GM13976 (cell line): ENCODE measurements at regions not wholly inside any gene's neighbourhood (a gene's known extent, or its start where the extent isn't known, plus 50 kb on each side); places are given as distances from the start of the nearest gene placed in this dataset.

Experiments used
- DNase-seq: peaks from one replicate; pipeline ENCODE4 v3.0.0; 2012; ENCODE audit warnings: low spot score
- CTCF ChIP-seq: IDR thresholded peaks from 2 replicates; pipeline ENCODE4 v1.5.1; 2012; ENCODE audit warnings: borderline replicate concordance, mild to moderate bottlenecking; ENCODE audit not compliant: insufficient read depth; ENCODE audit errors: extremely low read depth, missing control alignments, control extremely low read depth
- in situ Hi-C: fragments of 300-500 bp; cut with MboI; formaldehyde crosslinking; loops from one replicate; pipeline ENCODE4 v1.12.0; 2022; ENCODE audit warnings: low sequenced_read_pairs, mixed read lengths, inconsistent platforms; ENCODE audit not compliant: unreplicated experiment

- in situ Hi-C loops: no loop called here
- no peak for DNase-seq
- TF ChIP-seq CTCF: no peak
These were observed 75.4 kb downstream of the DDIT4L start for GRCh38 chr4:100114909-100115308.

GRCh38 chr4:100113732-100114131, 76.5 kb downstream of the DDIT4L start:
- TF ChIP-seq CTCF: no peak
- no peak for DNase-seq
- in situ Hi-C loops: no loop called here

- in situ Hi-C loops: no loop called here
- no peak for DNase-seq
- TF ChIP-seq CTCF: no peak
These were observed 77.2 kb downstream of the DDIT4L start for GRCh38 chr4:100113096-100113495.

- TF ChIP-seq CTCF: no peak
- DNase-seq: no peak
- in situ Hi-C loops: no loop called here
These were observed 80.3 kb downstream of the DDIT4L start for GRCh38 chr4:100109921-100110320.

GRCh38 chr4:100108869-100109268, 81.4 kb downstream of the DDIT4L start:
- in situ Hi-C loops: no loop called here
- no peak for DNase-seq
- TF ChIP-seq CTCF: no peak

- TF ChIP-seq CTCF: no peak
- DNase-seq: no peak
These were observed 83.3 kb downstream of the DDIT4L start for GRCh38 chr4:100106982-100107381.

GRCh38 chr4:100103671-100104070, 86.6 kb downstream of the DDIT4L start:
- DNase-seq: no peak
- in situ Hi-C loops: no loop called here

More at GRCh38 chr4:100106982-100107381, 83.3 kb downstream of the DDIT4L start:
- in situ Hi-C loops: no loop called here

More at GRCh38 chr4:100103671-100104070, 86.6 kb downstream of the DDIT4L start:
- no peak for TF ChIP-seq CTCF
